Natural killer cell (primary cell): ENCODE measurements at regions not wholly inside any gene's neighbourhood (a gene's known extent, or its start where the extent isn't known, plus 50 kb on each side); places are given as distances from the start of the nearest gene placed in this dataset.
"Not testable (repeated sequence)": the region's sequence is repeated elsewhere in the genome, so short reads cannot be mapped to it uniquely, and the experiment has no call there.

ENCODE experiments used
- ATAC-seq, 3 donors: fragments of 150-1000 bp in 2 of 3; fragments of 200-7000 bp in 1 of 3; cut with Tn5 transposase; 1 replicate in 1 of 3; 2 replicates in 2 of 3; pipeline ENCODE4 v1.10.0; 2021; ENCODE audit warnings: mild to moderate bottlenecking in 2 of 3, moderate library complexity in 2 of 3
- DNase-seq, 2 donors: peaks; one replicate each; pipeline versions ENCODE4 v3.0.0 to v3.0.0-alpha.2; 2013 to 2021; ENCODE audit warnings: mixed read lengths in 1 of 2
- H3K27ac ChIP-seq: one replicate; pipeline ENCODE4 v1.5.1; 2013; ENCODE audit warnings: mild to moderate bottlenecking, low read length
- H3K27me3 ChIP-seq: one replicate; pipeline ENCODE4 v1.6.1; 2013; ENCODE audit warnings: low read length; ENCODE audit not compliant: control insufficient read depth, insufficient read depth
- H3K36me3 ChIP-seq: one replicate; pipeline ENCODE4 v1.6.1; 2013; ENCODE audit warnings: low read length; ENCODE audit not compliant: control insufficient read depth, insufficient read depth
- H3K4me1 ChIP-seq: one replicate; pipeline ENCODE4 v1.6.1; 2013; ENCODE audit warnings: low read length; ENCODE audit not compliant: control insufficient read depth, insufficient read depth
- H3K4me3 ChIP-seq: one replicate; pipeline ENCODE4 v1.5.1; 2013; ENCODE audit warnings: low read length
- H3K9me3 ChIP-seq: one replicate; pipeline ENCODE4 v1.6.1; 2013; ENCODE audit warnings: low read length; ENCODE audit not compliant: control insufficient read depth, insufficient read depth
- H3K27ac Mint-ChIP-seq, 2 donors: one replicate each; pipeline ENCODE4 v1.8.0; 2022; ENCODE audit warnings: mild to moderate bottlenecking in 2 of 2, mixed read lengths in 2 of 2, moderate library complexity in 1 of 2
- H3K27me3 Mint-ChIP-seq, 2 donors: one replicate each; pipeline ENCODE4 v1.8.0; 2022; ENCODE audit warnings: low read depth in 2 of 2, mixed read lengths in 2 of 2
- H3K36me3 Mint-ChIP-seq: one replicate; pipeline ENCODE4 v1.8.0; 2022; ENCODE audit warnings: mixed read lengths
- H3K4me1 Mint-ChIP-seq, 2 donors: one replicate each; pipeline ENCODE4 v1.8.0; 2022; ENCODE audit warnings: mixed read lengths in 2 of 2
- H3K4me3 Mint-ChIP-seq: one replicate; pipeline ENCODE4 v1.8.0; 2022; ENCODE audit warnings: mild to moderate bottlenecking, moderate library complexity, mixed read lengths
- H3K9me3 Mint-ChIP-seq, 2 donors: one replicate each; pipeline ENCODE4 v1.8.0; 2022; ENCODE audit warnings: mixed read lengths in 2 of 2
- CTCF ChIP-seq: fragments of 200-600 bp; IDR thresholded peaks from one replicate; pipeline ENCODE4 v1.8.0; 2022; ENCODE audit warnings: antibody characterized with exemption
- WGBS: methylation state at CpG from one replicate; pipeline ENCODE4 v1.1.7; 2013; ENCODE audit warnings: missing lambda C conversion rate; ENCODE audit not compliant: insufficient coverage; 5-methylcytosine and 5-hydroxymethylcytosine counted together
- intact Hi-C: fragments of 100-400 bp; cut with micrococcal nuclease; formaldehyde crosslinking; loops from one replicate; pipeline ENCODE4 v1.14.2; 2022

GRCh38 chr13:79896851-79897250 lies 415.9 kb downstream of the NDFIP2 start:
- Mint-ChIP-seq H3K36me3 (no peaks in the 10 kb centered on the region), H3K27ac (no peak overlapping the region), H3K4me1 (peaks cover 4 to 8% of the 10 kb centered on the region in 2 donors), H3K4me3 (no peak overlapping the region), H3K27me3 (no peaks in the 10 kb centered on the region), H3K9me3 (no peaks in the 10 kb centered on the region)
- H3K4me3 ChIP-seq, result no peak overlapping the region
- H3K27me3 ChIP-seq, result no peaks in the 10 kb centered on the region
- 43% methylated on average over 2 of the region's 2 CpGs for WGBS
- H3K9me3 ChIP-seq, result no peaks in the 10 kb centered on the region
- no peak for TF ChIP-seq CTCF
- H3K27ac ChIP-seq, result no peak overlapping the region
- ATAC-seq, result no peak
- no peak for DNase-seq
- intact Hi-C loops, result no loop called here
- no peaks in the 10 kb centered on the region for H3K36me3 ChIP-seq
- H3K4me1 ChIP-seq, result no peaks in the 10 kb centered on the region

- no peaks in the 10 kb centered on the region for H3K36me3 Mint-ChIP-seq
Observed at GRCh38 chr13:79895416-79895815, 414.5 kb downstream of the NDFIP2 start.

GRCh38 chr13:79887278-79887677 lies 406.3 kb downstream of the NDFIP2 start:
- H3K27me3 Mint-ChIP-seq, H3K9me3 ChIP-seq, H3K27ac Mint-ChIP-seq, H3K4me3 ChIP-seq, H3K27me3 ChIP-seq, H3K4me3 Mint-ChIP-seq, H3K36me3 ChIP-seq, ATAC-seq, H3K36me3 Mint-ChIP-seq, H3K4me1 Mint-ChIP-seq, intact Hi-C loops, H3K27ac ChIP-seq, DNase-seq, H3K9me3 Mint-ChIP-seq, H3K4me1 ChIP-seq: not testable (repeated sequence)
- WGBS, result 95% methylated on average over 8 of the region's 8 CpGs

More at GRCh38 chr13:79895416-79895815, 414.5 kb downstream of the NDFIP2 start:
- no peak for ATAC-seq
- no peaks in the 10 kb centered on the region for H3K36me3 ChIP-seq
- H3K27ac Mint-ChIP-seq, result no peak overlapping the region
- H3K4me3 ChIP-seq, result no peak overlapping the region
- H3K27ac ChIP-seq, result no peak overlapping the region
- TF ChIP-seq CTCF, result no peak
- H3K27me3 ChIP-seq, result no peaks in the 10 kb centered on the region
- H3K4me3 Mint-ChIP-seq, result no peak overlapping the region
- peaks cover 4 to 8% of the 10 kb centered on the region in 2 donors for H3K4me1 Mint-ChIP-seq
- no peak for DNase-seq
- no peaks in the 10 kb centered on the region for H3K9me3 ChIP-seq
- H3K4me1 ChIP-seq, result no peaks in the 10 kb centered on the region
- intact Hi-C loops, result no loop called here
- peaks cover 0 to 3% of the 10 kb centered on the region in 2 donors for H3K9me3 Mint-ChIP-seq
- WGBS, result 85% methylated on average over 6 of the region's 6 CpGs
- H3K27me3 Mint-ChIP-seq, result no peaks in the 10 kb centered on the region

GRCh38 chr13:79886601-79887000 lies 405.6 kb downstream of the NDFIP2 start:
- DNase-seq (no peak), ATAC-seq (no peak)
- Mint-ChIP-seq H3K4me3 (no peak overlapping the region), H3K4me1 (no peaks in the 10 kb centered on the region), H3K9me3 (peaks cover 0 to 6% of the 10 kb centered on the region in 2 donors), H3K27ac (no peak overlapping the region), H3K27me3 (no peaks in the 10 kb centered on the region), H3K36me3 (no peaks in the 10 kb centered on the region)
- Histone ChIP-seq H3K4me3 (no peak overlapping the region), H3K27ac (no peak overlapping the region), H3K4me1 (no peaks in the 10 kb centered on the region), H3K9me3 (no peaks in the 10 kb centered on the region), H3K36me3 (no peaks in the 10 kb centered on the region), H3K27me3 (no peaks in the 10 kb centered on the region)
- intact Hi-C loops, result no loop called here
- 52% methylated on average over 2 of the region's 3 CpGs for WGBS
- no peak for TF ChIP-seq CTCF
